Cardiac fibroblast (primary cell): ENCODE measurements at regions not wholly inside any gene's neighbourhood (a gene's known extent, or its start where the extent isn't known, plus 50 kb on each side); places are given as distances from the start of the nearest gene placed in this dataset.

ENCODE experiments used
- DNase-seq, 2 donors: peaks; one replicate each; pipeline versions ENCODE4 v3.0.0 to v3.0.0-alpha.2; 2010; ENCODE audit warnings: low read depth in 2 of 2
- H3K4me3 ChIP-seq, 2 donors: replicated peaks in 1 of 2; 1 replicate in 1 of 2; 2 replicates in 1 of 2; pipeline ENCODE4 v1.5.1; 2011; ENCODE audit warnings: low read depth in 2 of 2, low read length in 2 of 2, mild to moderate bottlenecking in 2 of 2, moderate library complexity in 1 of 2
- TF ChIP-seq, protein P1 (sequence below): IDR thresholded peaks from one replicate; pipeline ENCODE4 v1.5.1; 2011; ENCODE audit warnings: low read depth, mild to moderate bottlenecking, low read length, inconsistent platforms

DNA sequence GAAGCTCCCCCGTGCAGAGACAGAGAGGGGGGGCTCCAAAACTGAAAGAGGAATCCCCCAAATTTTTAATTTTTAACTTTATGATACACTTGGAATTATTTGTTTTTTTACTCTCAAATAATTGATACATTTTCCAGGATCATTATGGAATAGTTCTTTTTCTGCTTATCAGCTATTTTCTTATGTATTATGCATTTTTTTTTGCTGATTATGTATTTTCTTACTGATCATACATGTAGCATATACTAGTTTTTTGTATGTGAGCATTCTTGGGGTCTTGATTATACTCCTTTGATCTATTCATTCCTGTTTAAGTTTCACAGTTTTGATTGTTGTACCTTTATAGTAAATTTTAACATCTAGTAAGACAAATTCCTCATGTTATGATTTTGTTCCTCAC lies 55.5 kb upstream of the LDHB start:
- DNase-seq = no peak

DNA sequence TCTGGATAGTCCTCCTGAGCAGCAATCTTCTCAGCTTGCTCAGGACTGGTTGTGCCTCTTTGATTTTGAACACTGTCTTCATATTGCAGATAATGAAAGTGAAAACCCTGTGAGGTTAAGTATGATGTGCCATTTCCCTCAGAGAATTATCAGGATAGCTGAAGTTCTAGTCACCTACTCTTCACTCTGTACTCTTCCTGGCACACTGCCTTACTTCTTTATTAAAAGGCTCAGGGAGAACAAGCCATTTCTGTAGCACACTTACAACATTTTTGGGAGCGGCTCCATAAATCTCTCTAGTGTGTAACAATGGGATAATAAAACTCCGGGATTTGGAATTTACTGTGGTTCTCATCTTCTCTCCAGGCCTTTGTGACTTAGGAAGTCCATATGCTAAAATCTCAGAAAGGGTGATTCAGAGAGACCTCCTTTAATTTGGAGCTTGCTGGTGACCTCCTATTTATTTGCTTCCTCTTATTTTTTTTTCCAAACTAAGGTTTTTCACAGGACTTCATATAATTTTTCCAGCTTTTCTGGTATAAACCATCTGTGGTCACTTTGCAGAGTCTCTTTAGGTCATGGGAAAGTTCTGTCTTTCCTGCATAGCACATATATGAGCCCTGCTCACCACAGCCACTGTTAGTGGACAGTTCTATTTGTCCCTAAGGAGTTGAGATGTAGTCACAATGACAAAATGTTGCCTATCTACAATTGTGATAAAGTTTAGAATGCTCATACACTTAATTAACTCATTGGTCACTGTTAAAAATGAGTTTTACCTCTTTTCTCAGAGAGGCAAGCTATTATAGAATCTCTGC lies 53.5 kb upstream of the LDHB start:
- peak; percentile 10 to 68 for DNase-seq
- no peak overlapping the region for H3K4me3 ChIP-seq
- TF ChIP-seq, protein P1, sequence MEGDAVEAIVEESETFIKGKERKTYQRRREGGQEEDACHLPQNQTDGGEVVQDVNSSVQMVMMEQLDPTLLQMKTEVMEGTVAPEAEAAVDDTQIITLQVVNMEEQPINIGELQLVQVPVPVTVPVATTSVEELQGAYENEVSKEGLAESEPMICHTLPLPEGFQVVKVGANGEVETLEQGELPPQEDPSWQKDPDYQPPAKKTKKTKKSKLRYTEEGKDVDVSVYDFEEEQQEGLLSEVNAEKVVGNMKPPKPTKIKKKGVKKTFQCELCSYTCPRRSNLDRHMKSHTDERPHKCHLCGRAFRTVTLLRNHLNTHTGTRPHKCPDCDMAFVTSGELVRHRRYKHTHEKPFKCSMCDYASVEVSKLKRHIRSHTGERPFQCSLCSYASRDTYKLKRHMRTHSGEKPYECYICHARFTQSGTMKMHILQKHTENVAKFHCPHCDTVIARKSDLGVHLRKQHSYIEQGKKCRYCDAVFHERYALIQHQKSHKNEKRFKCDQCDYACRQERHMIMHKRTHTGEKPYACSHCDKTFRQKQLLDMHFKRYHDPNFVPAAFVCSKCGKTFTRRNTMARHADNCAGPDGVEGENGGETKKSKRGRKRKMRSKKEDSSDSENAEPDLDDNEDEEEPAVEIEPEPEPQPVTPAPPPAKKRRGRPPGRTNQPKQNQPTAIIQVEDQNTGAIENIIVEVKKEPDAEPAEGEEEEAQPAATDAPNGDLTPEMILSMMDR = no peak

More for the DNA sequence above, 55.5 kb upstream of the LDHB start:
- no peak overlapping the region for H3K4me3 ChIP-seq
- TF ChIP-seq, protein P1 = no peak
